GM12864 (cell line): ENCODE measurements at regions not wholly inside any gene's neighbourhood (a gene's known extent, or its start where the extent isn't known, plus 50 kb on each side); places are given as distances from the start of the nearest gene placed in this dataset.
A peak's percentile ranks its signal among the peaks of the same experiment; 100 is the strongest.

Source experiments
- DNase-seq: peaks from one replicate; pipeline ENCODE4 v3.0.0-alpha.2; 2011; ENCODE audit warnings: low read depth
- H3K4me3 ChIP-seq: 2 replicates; pipeline ENCODE4 v1.5.1; 2011; ENCODE audit warnings: mild to moderate bottlenecking, low read depth, low read length, control low read depth
- TF ChIP-seq, protein P1 (sequence below): IDR thresholded peaks from 2 replicates; pipeline ENCODE4 v1.5.1; 2011; ENCODE audit warnings: low read depth, mild to moderate bottlenecking, moderate library complexity, low read length, control low read depth, inconsistent platforms; ENCODE audit errors: missing control alignments

DNA sequence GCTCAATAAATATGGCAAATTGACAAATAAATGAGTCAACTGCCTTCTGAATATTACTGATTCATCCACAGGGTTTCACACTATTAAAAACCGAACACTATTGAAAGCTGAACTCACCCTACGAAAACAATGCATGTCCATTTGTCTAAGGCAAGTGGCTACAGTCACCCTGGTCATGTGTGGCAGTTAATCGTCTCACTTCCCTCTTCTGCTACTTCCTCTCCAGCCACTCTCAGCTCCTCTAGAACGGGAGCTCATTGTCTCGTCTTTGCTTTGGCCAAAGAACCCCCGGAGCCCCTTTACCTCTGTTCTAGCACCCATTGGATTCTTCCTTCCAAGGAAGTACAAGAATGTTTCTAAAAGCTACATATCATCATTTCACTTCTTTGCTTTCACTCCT, 74.4 kb upstream of the ZNF599 start:
- H3K4me3 ChIP-seq = no peak overlapping the region
- TF ChIP-seq, protein P1, sequence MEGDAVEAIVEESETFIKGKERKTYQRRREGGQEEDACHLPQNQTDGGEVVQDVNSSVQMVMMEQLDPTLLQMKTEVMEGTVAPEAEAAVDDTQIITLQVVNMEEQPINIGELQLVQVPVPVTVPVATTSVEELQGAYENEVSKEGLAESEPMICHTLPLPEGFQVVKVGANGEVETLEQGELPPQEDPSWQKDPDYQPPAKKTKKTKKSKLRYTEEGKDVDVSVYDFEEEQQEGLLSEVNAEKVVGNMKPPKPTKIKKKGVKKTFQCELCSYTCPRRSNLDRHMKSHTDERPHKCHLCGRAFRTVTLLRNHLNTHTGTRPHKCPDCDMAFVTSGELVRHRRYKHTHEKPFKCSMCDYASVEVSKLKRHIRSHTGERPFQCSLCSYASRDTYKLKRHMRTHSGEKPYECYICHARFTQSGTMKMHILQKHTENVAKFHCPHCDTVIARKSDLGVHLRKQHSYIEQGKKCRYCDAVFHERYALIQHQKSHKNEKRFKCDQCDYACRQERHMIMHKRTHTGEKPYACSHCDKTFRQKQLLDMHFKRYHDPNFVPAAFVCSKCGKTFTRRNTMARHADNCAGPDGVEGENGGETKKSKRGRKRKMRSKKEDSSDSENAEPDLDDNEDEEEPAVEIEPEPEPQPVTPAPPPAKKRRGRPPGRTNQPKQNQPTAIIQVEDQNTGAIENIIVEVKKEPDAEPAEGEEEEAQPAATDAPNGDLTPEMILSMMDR = no peak
- DNase-seq = no peak

DNA sequence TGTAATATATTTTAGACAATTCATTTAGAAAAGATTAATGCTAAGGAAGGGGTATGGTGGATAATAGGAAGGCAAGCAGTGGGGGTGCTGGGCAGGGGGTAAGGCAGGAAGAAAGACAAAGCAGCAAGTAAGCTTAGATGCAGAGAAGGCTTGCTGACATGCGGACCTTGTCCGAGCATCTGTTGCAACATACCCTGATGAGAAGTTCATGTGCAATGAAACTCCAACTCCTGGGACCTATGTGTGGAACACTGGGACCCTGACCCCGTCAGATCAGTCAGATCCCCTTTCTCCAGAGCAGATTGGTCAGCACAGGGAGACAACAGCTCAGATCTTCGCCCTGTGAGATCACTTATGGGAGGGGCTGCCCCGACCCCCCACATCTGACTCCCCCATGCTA, 71.3 kb upstream of the ZNF599 start:
- H3K4me3 ChIP-seq = no peak overlapping the region
- TF ChIP-seq, protein P1 = no peak
- no peak for DNase-seq

DNA sequence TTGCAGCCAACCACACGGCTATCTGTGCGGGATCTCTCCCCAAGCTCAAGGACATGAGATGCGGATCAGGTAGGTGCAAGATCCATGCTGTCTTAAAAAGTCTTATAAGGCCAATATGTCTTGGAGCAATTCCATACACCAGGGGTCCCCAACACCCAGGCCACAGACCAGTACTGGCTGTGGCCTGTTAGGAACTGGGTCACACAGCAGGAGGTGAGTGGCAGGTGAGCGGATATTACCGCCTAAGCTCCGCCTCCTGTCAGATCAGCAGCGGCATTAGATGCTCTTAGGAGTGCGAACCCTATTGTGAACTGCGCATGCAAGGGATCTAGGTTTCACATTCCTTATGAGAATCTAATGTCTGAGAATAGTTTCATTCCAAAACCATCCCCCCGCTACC, 68.8 kb upstream of the ZNF599 start:
- no peak overlapping the region for H3K4me3 ChIP-seq
- TF ChIP-seq, protein P1 = no peak
- DNase-seq = no peak

DNA sequence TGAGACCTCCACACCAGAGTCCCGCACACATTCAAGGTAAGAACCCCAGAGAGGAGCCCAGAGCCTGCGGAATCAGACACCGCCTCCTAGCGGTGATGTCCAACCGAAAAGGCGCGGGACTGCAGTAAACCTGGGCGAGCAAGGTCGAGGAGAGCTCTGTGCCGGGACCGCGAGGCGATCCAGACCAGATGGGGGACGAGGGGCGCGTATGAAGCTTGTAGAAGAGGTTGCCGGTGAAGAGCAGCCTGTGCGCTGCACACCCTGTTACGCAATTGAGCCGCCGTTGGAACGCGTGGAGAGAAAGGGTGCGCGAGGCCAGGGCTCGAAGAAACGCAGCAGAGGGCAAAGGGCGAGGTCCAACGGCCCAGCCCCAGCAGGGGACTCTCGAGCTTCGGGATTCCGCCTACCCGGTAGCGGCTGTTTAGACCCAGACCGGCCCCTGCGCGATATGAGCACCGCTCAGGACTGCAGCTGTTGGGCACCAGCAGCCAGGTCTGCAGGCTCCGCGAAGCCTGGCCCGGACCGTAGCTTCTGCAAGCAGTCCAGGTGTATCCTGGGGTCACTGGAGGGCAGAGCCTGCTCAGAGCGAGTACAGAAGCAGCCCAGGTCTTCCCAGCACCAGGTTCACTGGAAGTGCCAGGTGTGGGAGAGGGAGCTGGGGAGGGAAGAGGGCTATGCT, 65.9 kb upstream of the ZNF599 start:
- TF ChIP-seq, protein P1 = peak; percentile 28
- H3K4me3 ChIP-seq = no peak overlapping the region
- DNase-seq = no peak

DNA sequence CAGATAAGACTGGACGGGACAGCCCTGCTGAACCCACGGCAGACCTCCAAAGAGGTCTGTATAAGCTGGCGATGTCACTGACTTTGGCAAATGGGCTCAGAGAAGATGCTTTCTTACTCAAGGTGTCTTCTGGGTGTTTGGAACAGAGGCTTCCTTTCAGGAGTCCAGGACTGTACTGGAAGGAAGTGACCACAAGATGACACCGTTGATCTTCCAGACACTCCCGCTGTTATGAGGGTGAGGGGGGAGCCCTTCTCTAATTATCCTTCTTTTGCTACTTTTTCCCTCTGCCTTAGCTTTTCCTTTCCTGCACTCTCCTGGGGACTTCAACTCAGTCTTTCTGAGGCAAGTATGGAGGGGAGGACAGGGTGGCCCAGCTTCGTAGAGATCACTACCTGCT, 65.2 kb upstream of the ZNF599 start:
- TF ChIP-seq, protein P1 = no peak
- H3K4me3 ChIP-seq = no peak overlapping the region
- DNase-seq = no peak

DNA sequence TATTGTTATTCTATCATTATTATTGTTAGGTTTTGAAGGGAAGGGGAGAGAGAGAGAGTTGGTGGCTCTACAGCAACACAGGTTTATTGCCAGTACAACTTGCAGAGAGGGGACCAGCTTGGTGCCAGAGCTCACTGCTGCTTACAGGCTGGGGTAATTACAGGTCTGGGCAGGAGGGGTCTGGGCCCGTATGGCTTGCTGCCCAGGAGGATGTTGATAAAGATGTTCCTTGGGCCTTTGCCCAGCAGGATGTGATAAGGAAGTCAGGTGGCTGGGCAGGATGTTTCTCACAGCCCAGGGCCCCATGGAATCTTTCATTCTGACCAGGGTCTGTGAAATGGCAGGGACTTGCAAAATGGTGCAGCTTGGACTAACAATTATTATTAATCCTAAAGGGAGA, 64.2 kb upstream of the ZNF599 start:
- TF ChIP-seq, protein P1 = no peak

More for the DNA sequence above, 64.2 kb upstream of the ZNF599 start:
- DNase-seq = no peak
- no peak overlapping the region for H3K4me3 ChIP-seq
